ENCODE measurements at regions not wholly inside any gene's neighbourhood (a gene's known extent, or its start where the extent isn't known, plus 50 kb on each side); places are given as distances from the start of the nearest gene placed in this dataset.
A peak's percentile ranks its signal among the peaks of the same experiment; 100 is the strongest.

GRCh38 chr15:39530480-39531342, 50.2 kb upstream of the THBS1 start:
- peaks cover 19% of the 10 kb centered on the region for H3K4me1 Mint-ChIP-seq
- H3K4me3 Mint-ChIP-seq: no peak overlapping the region
- peaks cover 25% of the 10 kb centered on the region for H3K9me3 Mint-ChIP-seq
- peaks cover 4% of the 10 kb centered on the region; the same call in 1 of the 2 replicates for H3K36me3 Mint-ChIP-seq
- ChIA-PET CTCF (interaction anchor here (0.6 to 2.7 kb wide), 6 partner anchors 9 to 377 kb away, joined by 3 to 14 read pairs (median 4); partner anchors contain the start of genes FSIP1 and THBS1), POLR2A (interaction anchor here (0.6 to 1.0 kb wide), 2 partner anchors 37 to 50 kb away, joined by 3 to 11 read pairs; partner anchors contain the start of gene THBS1)
- DNase-seq (ENCODE audit: low spot score) (no peak), ATAC-seq (peak; percentile 85)
- peak overlapping the region; percentile 25; the same call in 1 of the 2 replicates for H3K27ac Mint-ChIP-seq
- TF ChIP-seq ZNF512 (CRISPR knock-in tag; IDR thresholded peaks at IDR 0.05; ENCODE audit: borderline replicate concordance): no peak
- TF ChIP-seq MAX (CRISPR knock-in tag; IDR thresholded peaks at IDR 0.05): peak; percentile 37; the same call in 1 of the 2 replicates
- peak; percentile 37; the same call in 1 of the 2 replicates for TF ChIP-seq USF2 (CRISPR knock-in tag; IDR thresholded peaks at IDR 0.05)
- H3K27me3 Mint-ChIP-seq (ENCODE audit: low read depth): peaks cover 19% of the 10 kb centered on the region
